ENCODE measurements at regions not wholly inside any gene's neighbourhood (a gene's known extent, or its start where the extent isn't known, plus 50 kb on each side); places are given as distances from the start of the nearest gene placed in this dataset.
A peak's percentile ranks its signal among the peaks of the same experiment; 100 is the strongest.

DNA sequence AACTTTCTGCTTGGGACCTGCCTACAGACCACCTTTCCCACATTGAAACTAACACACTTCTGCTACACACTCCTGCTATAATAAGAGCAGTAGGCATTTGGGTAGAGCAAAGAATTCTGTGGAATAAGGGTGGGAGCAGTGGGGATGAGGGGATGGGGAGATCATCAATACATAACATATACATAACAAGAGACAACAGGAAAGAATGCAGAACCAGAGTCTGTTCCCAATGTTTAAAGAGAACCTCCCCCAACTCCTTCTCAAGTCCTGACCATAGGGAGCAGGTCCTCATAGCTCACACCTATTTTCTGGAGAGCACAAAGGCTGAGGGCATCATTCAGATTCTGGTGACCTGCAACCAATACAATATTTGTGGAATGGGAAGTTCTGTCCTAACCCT is 121.6 kb upstream of the BARHL2 start:
- no peaks in the 10 kb centered on the region for H3K36me3 ChIP-seq
- no peaks in the 10 kb centered on the region for H3K9me3 ChIP-seq
- intact Hi-C loops (cut with DNase I): no loop called here
- TF ChIP-seq POLR2A (IDR thresholded peaks at IDR 0.05): no peak
- TF ChIP-seq, protein P1, sequence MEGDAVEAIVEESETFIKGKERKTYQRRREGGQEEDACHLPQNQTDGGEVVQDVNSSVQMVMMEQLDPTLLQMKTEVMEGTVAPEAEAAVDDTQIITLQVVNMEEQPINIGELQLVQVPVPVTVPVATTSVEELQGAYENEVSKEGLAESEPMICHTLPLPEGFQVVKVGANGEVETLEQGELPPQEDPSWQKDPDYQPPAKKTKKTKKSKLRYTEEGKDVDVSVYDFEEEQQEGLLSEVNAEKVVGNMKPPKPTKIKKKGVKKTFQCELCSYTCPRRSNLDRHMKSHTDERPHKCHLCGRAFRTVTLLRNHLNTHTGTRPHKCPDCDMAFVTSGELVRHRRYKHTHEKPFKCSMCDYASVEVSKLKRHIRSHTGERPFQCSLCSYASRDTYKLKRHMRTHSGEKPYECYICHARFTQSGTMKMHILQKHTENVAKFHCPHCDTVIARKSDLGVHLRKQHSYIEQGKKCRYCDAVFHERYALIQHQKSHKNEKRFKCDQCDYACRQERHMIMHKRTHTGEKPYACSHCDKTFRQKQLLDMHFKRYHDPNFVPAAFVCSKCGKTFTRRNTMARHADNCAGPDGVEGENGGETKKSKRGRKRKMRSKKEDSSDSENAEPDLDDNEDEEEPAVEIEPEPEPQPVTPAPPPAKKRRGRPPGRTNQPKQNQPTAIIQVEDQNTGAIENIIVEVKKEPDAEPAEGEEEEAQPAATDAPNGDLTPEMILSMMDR (IDR thresholded peaks at IDR 0.05): no peak
- H3K27ac ChIP-seq: no peak overlapping the region
- H3K4me1 ChIP-seq: peaks cover 10 to 24% (median 11%) of the 10 kb centered on the region in 3 donors
- peaks cover 11 to 86% (median 25%) of the 10 kb centered on the region in 4 donors for H3K27me3 ChIP-seq
- DNase-seq: no peak
- H3K4me3 ChIP-seq: no peak overlapping the region

DNA sequence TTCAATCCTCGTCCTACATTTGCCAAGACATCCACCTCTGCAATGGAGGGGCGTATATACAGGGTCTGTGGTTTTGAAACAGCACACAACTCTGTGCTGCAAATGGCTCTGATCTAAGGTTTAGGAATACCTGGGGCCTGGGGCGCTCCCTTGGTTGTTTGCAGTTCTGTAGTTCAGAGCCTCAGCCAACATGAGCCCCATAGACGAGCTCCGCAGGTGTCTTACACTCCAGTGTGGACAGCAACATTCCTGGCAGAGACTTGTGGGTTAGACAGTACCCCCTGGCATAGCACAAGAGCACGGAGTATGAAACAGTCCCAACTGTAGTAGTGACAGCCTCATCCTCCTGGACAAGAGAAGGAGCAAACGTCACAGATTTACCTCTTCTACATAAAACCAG is 120.3 kb upstream of the BARHL2 start:
- no peaks in the 10 kb centered on the region for H3K9me3 ChIP-seq
- no peaks in the 10 kb centered on the region for H3K36me3 ChIP-seq
- H3K4me3 ChIP-seq: no peak overlapping the region
- TF ChIP-seq, protein P1 (IDR thresholded peaks at IDR 0.05): no peak
- TF ChIP-seq POLR2A (IDR thresholded peaks at IDR 0.05): no peak
- WGBS, 2 donors: 52 to 71% methylated on average over 6 of the region's 7 CpGs
- H3K27me3 ChIP-seq: peaks cover 11 to 98% (median 25%) of the 10 kb centered on the region in 4 donors
- intact Hi-C loops (cut with DNase I): no loop called here
- H3K4me1 ChIP-seq: peaks cover 10 to 24% (median 11%) of the 10 kb centered on the region in 3 donors
- no peak for DNase-seq
- no peak overlapping the region for H3K27ac ChIP-seq

DNA sequence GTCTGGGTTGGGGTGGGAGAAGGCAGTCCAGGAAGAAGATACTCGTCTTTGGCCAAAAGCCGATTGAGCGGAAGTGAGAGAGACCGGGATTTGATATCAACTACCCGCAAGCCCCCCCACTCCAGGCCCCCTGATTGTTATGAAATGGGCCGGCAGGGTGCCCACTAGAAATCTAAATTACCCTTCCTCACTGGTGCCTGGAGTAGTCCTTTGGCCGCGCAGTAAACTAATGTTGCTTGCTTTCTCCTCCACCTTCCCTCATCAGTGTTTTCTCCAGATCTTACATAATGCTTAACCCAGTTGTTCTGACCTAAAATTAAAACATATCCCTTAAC is 119.2 kb upstream of the BARHL2 start:
- H3K9me3 ChIP-seq: no peaks in the 10 kb centered on the region
- H3K4me3 ChIP-seq: peak overlapping the region in 3 of 4 donors; percentile 18 to 61 (median 31)
- 10 to 35% methylated on average over 4 to 8 of the region's 8 CpGs for WGBS, 2 donors
- intact Hi-C loops (cut with DNase I): no loop called here
- H3K36me3 ChIP-seq: no peaks in the 10 kb centered on the region
- TF ChIP-seq, protein P1 (IDR thresholded peaks at IDR 0.05): no peak
- H3K27me3 ChIP-seq: peaks cover 11 to 100% (median 25%) of the 10 kb centered on the region in 4 donors
- peaks cover 10 to 24% (median 11%) of the 10 kb centered on the region in 3 donors for H3K4me1 ChIP-seq
- H3K27ac ChIP-seq: no peak overlapping the region
- DNase-seq: no peak

DNA sequence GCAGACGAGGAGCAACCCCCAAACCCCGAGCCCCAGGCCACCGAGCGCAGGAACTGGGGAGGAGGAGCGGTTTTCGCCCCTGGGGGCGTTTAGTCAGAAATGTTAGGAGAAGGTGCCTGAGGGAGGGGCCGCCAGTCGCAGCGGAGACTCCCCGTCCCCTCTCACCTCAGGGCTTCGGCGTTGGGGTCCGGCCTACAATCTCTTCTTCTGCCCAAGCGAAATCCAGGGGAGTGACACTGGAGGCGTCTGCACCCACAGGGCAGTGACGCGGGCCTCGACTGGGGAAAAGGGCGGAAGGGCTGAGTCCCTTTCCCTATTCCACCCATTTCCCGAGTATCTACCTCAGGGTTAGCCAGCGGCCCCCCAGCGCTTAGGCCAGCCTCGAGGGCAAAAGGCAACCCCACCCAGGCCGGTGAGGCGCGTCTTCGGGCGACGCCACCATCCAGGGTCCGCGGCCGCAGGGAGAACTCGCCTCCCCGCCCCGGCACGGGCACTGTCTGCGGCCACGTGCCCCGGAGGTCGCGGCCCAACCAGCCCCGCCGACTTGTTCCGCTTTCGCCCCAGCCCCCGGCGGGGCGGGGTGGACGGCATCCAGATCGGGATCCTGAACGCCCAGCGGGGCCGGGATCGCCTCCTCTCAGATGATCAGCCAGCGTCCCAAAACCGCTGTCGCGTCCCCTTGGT is 118.7 kb upstream of the BARHL2 start:
- intact Hi-C loops (cut with DNase I): no loop called here
- H3K4me3 ChIP-seq: peak overlapping the region; percentile 1 to 61 (median 24)
- TF ChIP-seq POLR2A (IDR thresholded peaks at IDR 0.05): no peak
- TF ChIP-seq, protein P1 (IDR thresholded peaks at IDR 0.05): no peak
- no peaks in the 10 kb centered on the region for H3K36me3 ChIP-seq
- DNase-seq: no peak
- H3K27ac ChIP-seq: no peak overlapping the region
- WGBS, 2 donors: 0% methylated on average over 4 of the region's 59 CpGs; no CpG with 5 or more reads in 1 of the 2 donors
- peaks cover 10 to 24% (median 11%) of the 10 kb centered on the region in 3 donors for H3K4me1 ChIP-seq
- H3K27me3 ChIP-seq: peaks cover 11 to 100% (median 23%) of the 10 kb centered on the region in 4 donors
- no peaks in the 10 kb centered on the region for H3K9me3 ChIP-seq

DNA sequence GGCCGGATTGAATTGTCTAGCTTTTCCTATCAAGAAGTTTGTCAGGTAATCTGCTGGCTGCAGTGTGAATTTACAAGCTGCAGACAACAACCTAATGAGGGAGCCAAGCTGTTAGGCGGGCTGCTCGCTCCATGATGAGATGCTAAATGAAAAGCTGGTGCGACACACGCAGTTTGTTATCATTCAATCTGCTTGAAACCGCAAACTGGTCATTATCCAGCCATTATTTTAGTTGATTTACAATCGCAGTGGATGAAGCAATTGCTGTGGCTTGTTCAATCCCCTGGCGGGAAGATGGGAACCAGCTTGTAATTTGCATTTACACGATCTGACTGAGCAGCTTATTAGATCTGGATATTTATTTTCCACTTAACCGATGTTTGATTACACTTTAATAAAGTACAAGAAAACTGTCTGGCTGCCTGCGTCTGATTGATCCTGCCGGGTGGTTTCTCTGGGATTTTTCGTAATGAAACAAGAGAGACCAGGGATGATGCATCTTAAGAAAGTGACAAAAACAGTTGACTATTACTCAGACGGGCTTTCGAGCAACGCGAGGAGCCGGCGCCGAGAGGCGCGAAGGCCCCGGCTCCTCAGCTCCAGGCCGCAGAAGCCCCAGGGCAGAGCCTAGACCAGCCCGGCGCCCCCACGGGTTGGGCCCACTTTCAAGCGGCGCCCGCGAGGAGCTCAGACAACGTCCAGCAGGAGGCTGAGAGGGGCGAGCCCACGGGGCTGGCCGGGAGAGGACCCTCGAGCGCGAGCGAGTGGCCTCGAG is 118.0 kb upstream of the BARHL2 start:
- peak overlapping the region in 3 of 4 donors; percentile 18 to 61 (median 31) for H3K4me3 ChIP-seq
- no peak overlapping the region for H3K27ac ChIP-seq
- no peak for DNase-seq
- 13 to 28% methylated on average over 14 to 21 of the region's 40 CpGs for WGBS, 2 donors
- no peaks in the 10 kb centered on the region for H3K9me3 ChIP-seq
- peaks cover 11 to 100% (median 22%) of the 10 kb centered on the region in 4 donors for H3K27me3 ChIP-seq
- H3K4me1 ChIP-seq: peaks cover 10 to 24% (median 11%) of the 10 kb centered on the region in 3 donors
- intact Hi-C loops (cut with DNase I): no loop called here
- TF ChIP-seq POLR2A (IDR thresholded peaks at IDR 0.05): no peak
- TF ChIP-seq, protein P1 (IDR thresholded peaks at IDR 0.05): no peak
- H3K36me3 ChIP-seq: no peaks in the 10 kb centered on the region
